H9 (cell line): ENCODE measurements at regions not wholly inside any gene's neighbourhood (a gene's known extent, or its start where the extent isn't known, plus 50 kb on each side); places are given as distances from the start of the nearest gene placed in this dataset.

ENCODE experiments used
- DNase-seq: peaks from one replicate; pipeline ENCODE4 v3.0.0-alpha.2; 2017
- H2AFZ ChIP-seq: one replicate; pipeline ENCODE4 v1.6.1; 2013; ENCODE audit warnings: mild to moderate bottlenecking, low read length, control low read depth, moderate library complexity
- H2AK5ac ChIP-seq: 2 replicates; pipeline ENCODE4 v1.6.1; 2013; ENCODE audit warnings: low read length, control low read depth, mixed read lengths; ENCODE audit not compliant: insufficient read length
- H2BK120ac ChIP-seq: one replicate; pipeline ENCODE4 v1.6.1; 2013; ENCODE audit warnings: low read depth, mild to moderate bottlenecking, low read length, control low read depth, inconsistent platforms; ENCODE audit not compliant: poor library complexity, severe bottlenecking
- H2BK12ac ChIP-seq: 2 replicates; pipeline ENCODE4 v1.6.1; 2013; ENCODE audit warnings: low read length, control low read depth, mixed read lengths, low read depth; ENCODE audit not compliant: insufficient read length
- H2BK15ac ChIP-seq: 2 replicates; pipeline ENCODE4 v1.6.1; 2013; ENCODE audit warnings: low read depth, low read length, control low read depth
- H2BK20ac ChIP-seq: one replicate; pipeline ENCODE4 v1.6.1; 2013; ENCODE audit warnings: low read depth, mild to moderate bottlenecking, low read length, control low read depth, inconsistent platforms; ENCODE audit not compliant: poor library complexity, severe bottlenecking
- H2BK5ac ChIP-seq: 2 replicates; pipeline ENCODE4 v1.6.1; 2013; ENCODE audit warnings: low read length, control low read depth, mixed read lengths; ENCODE audit not compliant: insufficient read length
- H3K14ac ChIP-seq: 2 replicates; pipeline ENCODE4 v1.6.1; 2013; ENCODE audit warnings: low read length, control low read depth; ENCODE audit not compliant: insufficient read depth
- H3K18ac ChIP-seq: 2 replicates; pipeline ENCODE4 v1.6.1; 2013; ENCODE audit warnings: low read depth, mild to moderate bottlenecking, mixed read lengths, low read length, control low read depth; ENCODE audit not compliant: insufficient read length
- H3K23ac ChIP-seq: 2 replicates; pipeline ENCODE4 v1.6.1; 2013; ENCODE audit warnings: low read length, control low read depth, mixed read lengths, low read depth; ENCODE audit not compliant: insufficient read length
- H3K23me2 ChIP-seq: 2 replicates; pipeline ENCODE4 v1.6.1; 2013; ENCODE audit warnings: low read depth, mild to moderate bottlenecking, mixed read lengths, low read length, control low read depth; ENCODE audit not compliant: insufficient read length, poor library complexity, severe bottlenecking
- H3K27ac ChIP-seq: 2 replicates; pipeline ENCODE4 v1.5.1; 2013; ENCODE audit warnings: low read length, control low read depth, mixed read lengths, low read depth; ENCODE audit not compliant: insufficient read length
- H3K27me3 ChIP-seq: 2 replicates; pipeline ENCODE4 v1.6.1; 2013; ENCODE audit warnings: low read length, control low read depth, inconsistent platforms; ENCODE audit not compliant: insufficient read depth
- H3K4ac ChIP-seq: 2 replicates; pipeline ENCODE4 v1.6.1; 2013; ENCODE audit warnings: low read depth, mild to moderate bottlenecking, control low read depth, inconsistent platforms, low read length, moderate library complexity
- H3K4me1 ChIP-seq: 2 replicates; pipeline ENCODE4 v1.6.1; 2013; ENCODE audit warnings: low read length, control low read depth, inconsistent platforms; ENCODE audit not compliant: insufficient read depth
- H3K4me2 ChIP-seq: 2 replicates; pipeline ENCODE4 v1.6.1; 2013; ENCODE audit warnings: low read length, control low read depth, mixed read lengths; ENCODE audit not compliant: insufficient read length, insufficient read depth
- H3K56ac ChIP-seq: 2 replicates; pipeline ENCODE4 v1.6.1; 2013; ENCODE audit warnings: low read depth, mild to moderate bottlenecking, mixed read lengths, low read length, control low read depth; ENCODE audit not compliant: insufficient read length
- H3K79me1 ChIP-seq: 2 replicates; pipeline ENCODE4 v1.6.1; 2013; ENCODE audit warnings: low read depth, mild to moderate bottlenecking, moderate library complexity, low read length, control low read depth, inconsistent platforms; ENCODE audit not compliant: insufficient read depth, poor library complexity, severe bottlenecking
- H3K79me2 ChIP-seq: 2 replicates; pipeline ENCODE4 v1.6.1; 2013; ENCODE audit warnings: low read length, control low read depth, inconsistent platforms; ENCODE audit not compliant: insufficient read depth
- H3K9ac ChIP-seq: 2 replicates; pipeline ENCODE4 v1.6.1; 2013; ENCODE audit warnings: low read length, control low read depth, mixed read lengths; ENCODE audit not compliant: insufficient read length; ENCODE audit errors: extremely low read depth
- H3K9me3 ChIP-seq: one replicate; pipeline ENCODE4 v1.6.1; 2013; ENCODE audit warnings: low read depth, low read length, inconsistent platforms; ENCODE audit not compliant: control insufficient read depth
- H3T11ph ChIP-seq: one replicate; pipeline ENCODE4 v1.6.1; 2013; ENCODE audit warnings: mild to moderate bottlenecking, low read length, control low read depth, inconsistent platforms
- H4K20me1 ChIP-seq: one replicate; pipeline ENCODE4 v1.6.1; 2013; ENCODE audit not compliant: control insufficient read depth, insufficient read length, insufficient read depth
- H4K5ac ChIP-seq: 2 replicates; pipeline ENCODE4 v1.6.1; 2013; ENCODE audit warnings: low read depth, mild to moderate bottlenecking, mixed read lengths, low read length, control low read depth; ENCODE audit not compliant: insufficient read length
- H4K8ac ChIP-seq: replicated peaks from 2 replicates; pipeline ENCODE4 v1.6.1; 2013; ENCODE audit warnings: low read length, control low read depth, mixed read lengths, low read depth; ENCODE audit not compliant: insufficient read length
- H4K91ac ChIP-seq: 2 replicates; pipeline ENCODE4 v1.6.1; 2013; ENCODE audit warnings: low read depth, mild to moderate bottlenecking, moderate library complexity, mixed read lengths, low read length, control low read depth; ENCODE audit not compliant: insufficient read length
- H3K27ac Mint-ChIP-seq, 3 experiments: 2 replicates in 2 of 3; 3 replicates in 1 of 3; pipeline ENCODE4 v1.8.0; 2020 to 2021; ENCODE audit warnings: mixed read lengths in 3 of 3, mild to moderate bottlenecking in 1 of 3, moderate library complexity in 1 of 3
- H3K27me3 Mint-ChIP-seq: 2 replicates; pipeline ENCODE4 v1.8.0; 2021; ENCODE audit warnings: low read depth, mild to moderate bottlenecking, moderate library complexity, mixed read lengths
- H3K36me3 Mint-ChIP-seq, 3 experiments: 2 replicates in 2 of 3; 3 replicates in 1 of 3; pipeline ENCODE4 v1.8.0; 2020 to 2021; ENCODE audit warnings: low read depth in 3 of 3, mixed read lengths in 3 of 3; ENCODE audit not compliant: insufficient read depth in 1 of 3
- H3K4me1 Mint-ChIP-seq, 2 experiments: 2 replicates each; pipeline ENCODE4 v1.8.0; 2020; ENCODE audit warnings: mixed read lengths in 2 of 2
- H3K4me3 Mint-ChIP-seq, 2 experiments: 2 replicates in 1 of 2; 3 replicates in 1 of 2; pipeline ENCODE4 v1.8.0; 2020 to 2021; ENCODE audit warnings: mild to moderate bottlenecking in 2 of 2, mixed read lengths in 2 of 2, moderate library complexity in 1 of 2
- H3K9me3 Mint-ChIP-seq, 2 experiments: 2 replicates in 1 of 2; 3 replicates in 1 of 2; pipeline ENCODE4 v1.8.0; 2020; ENCODE audit warnings: mild to moderate bottlenecking in 2 of 2, mixed read lengths in 2 of 2, moderate library complexity in 1 of 2
- CTCF ChIP-seq: fragments of 200-600 bp; sonication (generic); conservative IDR thresholded peaks from 3 replicates; pipeline ENCODE4 v1.8.0; 2021; ENCODE audit warnings: antibody characterized with exemption, mild to moderate bottlenecking

- Histone ChIP-seq H3K23me2 (no peaks in the 10 kb centered on the region), H3K9me3 (no peaks in the 10 kb centered on the region), H2BK5ac (no peak overlapping the region), H2BK120ac (no peak overlapping the region), H3K56ac (no peak overlapping the region), H3K4me2 (no peak overlapping the region), H3K4ac (no peak overlapping the region), H3K23ac (no peak overlapping the region), H2BK20ac (no peak overlapping the region), H3K27ac (no peak overlapping the region), H3K27me3 (no peaks in the 10 kb centered on the region), H2AK5ac (no peak overlapping the region), H3K9ac (no peak overlapping the region), H3K4me1 (peaks cover 3% of the 10 kb centered on the region; the same call in 1 of the 2 replicates), H4K8ac (no peak overlapping the region), H4K5ac (no peak overlapping the region), H3K18ac (no peak overlapping the region), H4K91ac (no peak overlapping the region), H3K14ac (no peak overlapping the region), H2BK12ac (no peak overlapping the region), H3K79me1 (no peaks in the 10 kb centered on the region), H2BK15ac (no peak overlapping the region), H3K79me2 (no peaks in the 10 kb centered on the region), H4K20me1 (no peaks in the 10 kb centered on the region), H2AFZ (no peak overlapping the region), H3T11ph (no peak overlapping the region)
- Mint-ChIP-seq H3K9me3 (no peaks in the 10 kb centered on the region), H3K4me1 (peaks cover 15 to 16% of the 10 kb centered on the region in 2 experiments), H3K36me3 (no peaks in the 10 kb centered on the region), H3K27me3 (no peaks in the 10 kb centered on the region; the same call in 1 of the 2 replicates), H3K4me3 (no peak overlapping the region), H3K27ac (peak overlapping the region in 1 of 3 experiments; percentile 32; a peak in 1 of 7 replicates)
- no peak for DNase-seq
- TF ChIP-seq CTCF = no peak
These were observed 727.4 kb upstream of the CITED2 start for GRCh38 chr6:140101818-140102217.
